LNCAP (cell line): ENCODE measurements at regions not wholly inside any gene's neighbourhood (a gene's known extent, or its start where the extent isn't known, plus 50 kb on each side); places are given as distances from the start of the nearest gene placed in this dataset.

ENCODE experiments used
- TF ChIP-seq, protein P1 (sequence below): fragments of 450-650 bp; IDR thresholded peaks from 2 replicates; pipeline ENCODE4 v1.5.1; 2017; ENCODE audit warnings: mild to moderate bottlenecking

GRCh38 chr13:70666883-70667556 lies 558.8 kb upstream of the KLHL1 start:
- TF ChIP-seq, protein P1, sequence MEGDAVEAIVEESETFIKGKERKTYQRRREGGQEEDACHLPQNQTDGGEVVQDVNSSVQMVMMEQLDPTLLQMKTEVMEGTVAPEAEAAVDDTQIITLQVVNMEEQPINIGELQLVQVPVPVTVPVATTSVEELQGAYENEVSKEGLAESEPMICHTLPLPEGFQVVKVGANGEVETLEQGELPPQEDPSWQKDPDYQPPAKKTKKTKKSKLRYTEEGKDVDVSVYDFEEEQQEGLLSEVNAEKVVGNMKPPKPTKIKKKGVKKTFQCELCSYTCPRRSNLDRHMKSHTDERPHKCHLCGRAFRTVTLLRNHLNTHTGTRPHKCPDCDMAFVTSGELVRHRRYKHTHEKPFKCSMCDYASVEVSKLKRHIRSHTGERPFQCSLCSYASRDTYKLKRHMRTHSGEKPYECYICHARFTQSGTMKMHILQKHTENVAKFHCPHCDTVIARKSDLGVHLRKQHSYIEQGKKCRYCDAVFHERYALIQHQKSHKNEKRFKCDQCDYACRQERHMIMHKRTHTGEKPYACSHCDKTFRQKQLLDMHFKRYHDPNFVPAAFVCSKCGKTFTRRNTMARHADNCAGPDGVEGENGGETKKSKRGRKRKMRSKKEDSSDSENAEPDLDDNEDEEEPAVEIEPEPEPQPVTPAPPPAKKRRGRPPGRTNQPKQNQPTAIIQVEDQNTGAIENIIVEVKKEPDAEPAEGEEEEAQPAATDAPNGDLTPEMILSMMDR = no peak

DNA sequence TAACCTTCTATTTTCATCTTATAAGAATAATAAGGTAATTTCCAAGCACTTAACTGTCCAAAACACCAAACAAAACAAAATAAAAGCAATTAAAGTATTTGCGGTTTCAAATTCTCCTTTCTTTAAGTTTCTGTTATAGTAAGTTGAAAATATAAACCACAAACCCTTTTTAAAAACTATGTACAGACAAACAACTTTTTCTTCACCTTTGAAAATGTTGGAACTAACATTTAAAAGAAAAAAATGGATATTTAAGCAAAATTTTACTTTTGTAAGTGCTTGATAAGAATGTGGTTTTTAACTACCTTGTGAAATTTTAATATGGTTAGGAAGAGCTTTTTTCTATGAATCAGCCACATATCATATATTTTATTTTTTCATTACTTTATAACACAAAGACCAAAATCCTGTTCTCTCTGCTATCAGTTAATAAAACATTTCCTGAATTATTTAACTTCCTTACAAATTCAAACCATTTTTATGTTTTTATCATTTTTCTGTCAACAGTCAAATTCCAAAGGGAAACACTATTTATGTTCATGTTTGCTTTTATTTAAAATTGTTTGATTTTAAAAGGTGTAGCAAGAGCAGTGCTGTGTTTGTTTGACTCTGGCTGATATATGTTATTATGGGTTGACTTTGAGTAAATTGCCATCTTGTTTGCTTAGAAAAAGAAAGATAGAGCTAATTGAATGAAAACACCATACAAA lies 554.1 kb upstream of the KLHL1 start:
- TF ChIP-seq, protein P1 = no peak

- TF ChIP-seq, protein P1 = no peak
These were observed 535.8 kb upstream of the KLHL1 start for GRCh38 chr13:70644052-70644451.

DNA sequence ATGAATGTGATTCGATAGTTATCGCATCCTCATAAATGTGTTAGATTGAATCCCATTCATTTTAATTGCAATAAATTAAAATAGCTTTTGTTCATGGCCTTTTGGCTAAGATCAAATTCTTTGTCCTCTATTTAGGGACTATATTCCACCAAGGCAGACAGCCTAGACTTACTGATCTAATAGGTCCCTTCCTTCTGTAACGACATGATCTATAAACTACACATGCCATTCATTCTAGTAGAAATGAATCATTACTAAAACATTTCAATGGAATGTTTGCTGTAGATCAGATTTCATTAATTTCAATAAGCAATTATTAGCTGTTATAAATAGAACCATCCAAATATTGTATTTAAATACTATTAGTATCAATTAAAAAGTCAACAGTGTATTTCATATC lies 526.6 kb upstream of the KLHL1 start:
- TF ChIP-seq, protein P1 = no peak

GRCh38 chr13:70630247-70630646 lies 522.0 kb upstream of the KLHL1 start:
- TF ChIP-seq, protein P1 = no peak

GRCh38 chr13:70623239-70623638 lies 515.0 kb upstream of the KLHL1 start:
- TF ChIP-seq, protein P1 = peak; percentile 21; the same call in 1 of the 2 replicates

GRCh38 chr13:70622796-70623195 lies 514.5 kb upstream of the KLHL1 start:
- TF ChIP-seq, protein P1 = no peak
